ENCODE measurements at regions not wholly inside any gene's neighbourhood (a gene's known extent, or its start where the extent isn't known, plus 50 kb on each side); places are given as distances from the start of the nearest gene placed in this dataset.

DNA sequence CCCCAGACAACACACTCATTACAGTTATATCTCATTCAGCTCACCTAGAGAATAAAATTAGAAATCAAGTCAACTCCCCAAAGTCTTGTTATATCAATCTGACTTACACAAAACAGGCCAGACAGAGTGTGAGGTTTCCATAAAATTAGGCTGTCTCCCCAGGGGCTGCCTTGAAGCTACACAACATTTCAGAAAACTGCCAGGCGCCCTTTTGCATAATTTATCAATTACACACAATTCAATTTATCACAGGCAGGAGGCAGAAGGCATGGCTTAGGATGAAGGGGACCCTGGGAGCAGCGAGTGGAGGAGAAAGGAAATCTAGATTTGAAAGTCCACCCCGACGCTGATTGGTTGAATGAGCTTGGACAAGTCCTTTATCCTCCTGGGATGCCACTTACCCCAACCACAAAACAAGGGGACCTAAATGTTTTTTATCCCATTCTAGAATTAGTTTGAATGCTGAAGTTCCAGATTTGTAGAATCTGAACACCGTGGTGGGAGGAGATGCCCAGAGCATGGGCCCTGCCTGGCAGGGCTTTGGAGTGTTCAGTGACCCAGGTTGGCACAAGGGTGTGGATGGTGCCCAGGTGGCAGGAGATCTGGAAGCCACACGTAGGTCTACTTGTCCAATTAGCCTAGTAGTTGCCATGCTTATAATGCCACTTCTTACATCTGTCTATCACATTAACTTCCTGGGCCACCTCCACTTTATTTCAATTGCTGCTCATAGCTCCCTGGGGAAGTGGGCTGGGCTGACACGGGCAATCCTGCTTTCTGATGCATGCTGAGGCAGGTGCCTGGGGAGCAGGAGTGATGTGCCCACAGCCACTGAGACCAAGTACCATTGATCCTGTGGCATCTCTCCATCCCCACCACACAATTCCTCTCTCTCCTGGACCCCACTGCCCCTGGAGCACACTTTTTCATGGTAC lies 119.8 kb upstream of the TLE3 start:
- DNase-seq (ENCODE audit: low spot score): no peak
- TF ChIP-seq, protein P1, sequence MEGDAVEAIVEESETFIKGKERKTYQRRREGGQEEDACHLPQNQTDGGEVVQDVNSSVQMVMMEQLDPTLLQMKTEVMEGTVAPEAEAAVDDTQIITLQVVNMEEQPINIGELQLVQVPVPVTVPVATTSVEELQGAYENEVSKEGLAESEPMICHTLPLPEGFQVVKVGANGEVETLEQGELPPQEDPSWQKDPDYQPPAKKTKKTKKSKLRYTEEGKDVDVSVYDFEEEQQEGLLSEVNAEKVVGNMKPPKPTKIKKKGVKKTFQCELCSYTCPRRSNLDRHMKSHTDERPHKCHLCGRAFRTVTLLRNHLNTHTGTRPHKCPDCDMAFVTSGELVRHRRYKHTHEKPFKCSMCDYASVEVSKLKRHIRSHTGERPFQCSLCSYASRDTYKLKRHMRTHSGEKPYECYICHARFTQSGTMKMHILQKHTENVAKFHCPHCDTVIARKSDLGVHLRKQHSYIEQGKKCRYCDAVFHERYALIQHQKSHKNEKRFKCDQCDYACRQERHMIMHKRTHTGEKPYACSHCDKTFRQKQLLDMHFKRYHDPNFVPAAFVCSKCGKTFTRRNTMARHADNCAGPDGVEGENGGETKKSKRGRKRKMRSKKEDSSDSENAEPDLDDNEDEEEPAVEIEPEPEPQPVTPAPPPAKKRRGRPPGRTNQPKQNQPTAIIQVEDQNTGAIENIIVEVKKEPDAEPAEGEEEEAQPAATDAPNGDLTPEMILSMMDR (IDR thresholded peaks at IDR 0.05): no peak
- Histone ChIP-seq H3K4me3 (no peak overlapping the region), H3K27ac (no peak overlapping the region)

DNA sequence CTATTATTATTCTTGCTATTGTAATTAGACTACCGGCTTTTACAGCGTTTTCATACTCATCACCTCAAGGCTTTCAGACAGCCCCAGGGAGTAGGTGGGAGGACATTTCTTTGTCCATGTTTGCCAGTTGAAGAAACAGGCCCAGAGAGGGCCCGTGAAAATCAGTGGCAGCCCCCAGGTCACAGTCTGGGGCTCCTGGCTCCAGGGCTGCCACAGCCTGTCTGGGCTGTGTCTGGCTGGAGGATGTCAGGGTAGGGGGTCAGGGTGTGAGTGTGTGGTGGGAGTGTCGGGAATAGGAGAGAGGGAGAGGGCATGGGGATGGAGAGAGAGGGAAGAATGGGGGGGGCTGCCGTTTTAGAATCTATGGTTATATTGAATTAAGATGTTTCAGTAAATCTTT lies 118.2 kb upstream of the TLE3 start:
- TF ChIP-seq, protein P1 (IDR thresholded peaks at IDR 0.05): no peak
- H3K27ac ChIP-seq: no peak overlapping the region
- no peak overlapping the region for H3K4me3 ChIP-seq
- DNase-seq (ENCODE audit: low spot score): no peak

DNA sequence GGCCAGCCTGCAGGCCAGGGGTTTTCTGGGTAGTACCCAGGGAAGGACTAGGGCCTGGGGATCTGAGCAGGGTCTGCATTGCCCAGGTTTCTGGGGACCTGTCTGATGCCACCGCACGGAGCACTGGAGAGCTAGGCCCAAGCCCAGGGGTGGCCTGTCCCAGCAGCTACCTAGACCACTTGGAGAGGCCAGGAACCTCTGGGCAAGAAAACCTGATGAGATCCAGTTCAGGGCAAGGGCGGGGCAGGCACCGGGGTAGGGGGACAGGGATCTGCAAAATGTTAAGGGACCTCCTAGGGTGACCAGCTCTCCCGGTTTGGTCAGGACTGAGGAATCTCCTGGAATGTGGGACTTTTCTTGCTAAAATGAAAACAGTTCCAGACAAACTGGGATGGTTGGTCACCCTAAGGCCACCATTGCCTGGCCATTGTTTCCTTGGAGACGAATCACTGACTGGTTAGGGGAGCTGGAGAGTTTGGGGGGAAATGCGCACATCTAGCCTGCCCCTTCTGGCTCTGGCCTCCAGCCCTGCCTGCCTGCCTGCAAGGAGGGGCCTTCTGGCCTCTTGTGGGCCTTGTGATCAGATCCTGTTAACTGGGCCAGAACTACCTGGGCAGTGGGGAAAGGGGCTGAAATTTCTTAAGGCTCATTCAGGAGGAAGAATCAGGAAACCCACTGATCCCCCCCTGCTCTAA lies 117.4 kb upstream of the TLE3 start:
- Histone ChIP-seq H3K4me3 (no peak overlapping the region), H3K27ac (no peak overlapping the region)
- DNase-seq (ENCODE audit: low spot score): no peak
- TF ChIP-seq, protein P1 (IDR thresholded peaks at IDR 0.05): no peak

DNA sequence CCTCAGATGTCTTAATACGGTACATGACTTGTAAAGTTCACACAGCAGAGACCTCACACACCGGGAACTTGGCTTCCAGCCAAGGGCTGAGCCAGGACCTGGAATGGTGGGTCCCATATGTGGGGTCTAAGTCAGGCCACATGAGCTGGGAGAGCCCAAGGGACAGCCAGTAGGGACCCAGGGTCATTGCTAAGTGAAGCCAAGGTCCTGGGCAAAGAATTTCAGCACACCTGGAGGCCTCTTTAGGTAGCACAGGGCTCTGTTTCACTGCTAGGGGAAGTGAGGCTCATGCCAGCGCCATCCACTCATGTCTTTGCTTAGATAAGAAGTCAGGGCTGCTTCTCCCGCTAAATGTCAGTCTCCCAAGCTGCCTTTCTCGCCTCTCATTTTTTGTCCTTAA lies 116.6 kb upstream of the TLE3 start:
- no peak for DNase-seq (ENCODE audit: low spot score)
- Histone ChIP-seq H3K4me3 (no peak overlapping the region), H3K27ac (no peak overlapping the region)
- TF ChIP-seq, protein P1 (IDR thresholded peaks at IDR 0.05): no peak

DNA sequence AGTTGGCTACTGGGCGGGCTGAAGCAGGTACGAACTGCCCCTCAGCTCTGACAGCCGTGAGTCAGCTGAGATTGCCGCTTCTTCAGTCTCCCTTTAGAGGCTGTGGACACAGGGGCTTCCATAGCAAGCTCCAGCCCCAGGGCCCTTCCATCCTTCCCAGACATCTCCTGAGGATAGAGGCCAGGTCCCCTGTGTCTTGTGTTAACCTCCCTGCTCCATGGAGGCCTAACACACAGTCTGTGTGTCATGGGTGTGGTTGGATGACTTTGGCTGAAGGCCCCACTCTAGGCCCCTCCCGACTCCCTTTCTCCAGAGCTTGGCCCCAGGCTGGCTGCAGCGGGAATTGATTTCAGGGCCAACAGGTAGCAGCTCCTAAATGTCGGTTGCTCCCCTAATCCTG lies 116.1 kb upstream of the TLE3 start:
- TF ChIP-seq, protein P1 (IDR thresholded peaks at IDR 0.05): no peak
- Histone ChIP-seq H3K4me3 (no peak overlapping the region), H3K27ac (no peak overlapping the region)
- no peak for DNase-seq (ENCODE audit: low spot score)

DNA sequence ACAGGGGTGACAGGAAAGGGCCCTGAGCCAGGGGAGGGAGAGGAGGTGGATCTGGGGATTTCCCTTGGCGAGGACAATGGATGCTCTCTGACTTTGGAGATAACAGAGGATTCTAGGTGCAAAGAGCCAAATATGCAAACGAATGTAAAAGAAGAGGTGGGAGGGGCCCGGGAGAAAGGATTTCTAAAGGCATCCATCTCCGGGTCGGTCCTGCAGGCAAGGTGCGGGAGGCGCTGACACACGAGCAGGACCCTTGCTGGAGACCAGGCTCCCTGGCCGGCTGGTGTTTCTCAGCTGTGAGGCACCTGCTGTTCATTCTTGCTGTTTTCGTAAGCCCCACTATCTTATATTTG lies 115.2 kb upstream of the TLE3 start:
- H3K27ac ChIP-seq: no peak overlapping the region
- no peak for DNase-seq (ENCODE audit: low spot score)
- TF ChIP-seq, protein P1 (IDR thresholded peaks at IDR 0.05): no peak
- no peak overlapping the region for H3K4me3 ChIP-seq

Data from coronary artery (tissue), 2 donors.